MM.1S (cell line): ENCODE measurements at regions not wholly inside any gene's neighbourhood (a gene's known extent, or its start where the extent isn't known, plus 50 kb on each side); places are given as distances from the start of the nearest gene placed in this dataset.

Experiments used
- CTCF ChIP-seq: fragments of 300-600 bp; sonication (generic); IDR thresholded peaks from 2 replicates; pipeline ENCODE4 v1.5.1; 2016; ENCODE audit warnings: antibody characterized with exemption, low read length, mixed read lengths
- EZH2 ChIP-seq: fragments of 300-600 bp; sonication (generic); optimal IDR thresholded peaks from 2 replicates; pipeline ENCODE3; 2017; ENCODE audit warnings: low read depth, mild to moderate bottlenecking, antibody characterized with exemption, low read length, mixed read lengths

- TF ChIP-seq CTCF (no peak), EZH2 (no peak)
Measured at GRCh38 chr3:70431911-70432310, 119.5 kb upstream of the MDFIC2 start.
